HepG2 (cell line): ENCODE measurements at regions not wholly inside any gene's neighbourhood (a gene's known extent, or its start where the extent isn't known, plus 50 kb on each side); places are given as distances from the start of the nearest gene placed in this dataset.

Experiments
- BRCA1 ChIP-seq: sonication (generic); formaldehyde crosslinking; IDR thresholded peaks from 2 replicates; pipeline ENCODE4 v1.4.0; 2020; ENCODE audit warnings: missing genetic modification reagents
- FOXP1 ChIP-seq, 2 experiments: fragments of 450-650 bp in 1 of 2; IDR thresholded peaks; 2 replicates each; pipeline ENCODE4 v1.6.1; 2017 to 2018; ENCODE audit warnings: antibody characterized with exemption in 1 of 2
- HNF4G ChIP-seq, 2 experiments: sonication (generic) in 1 of 2; formaldehyde crosslinking in 1 of 2; IDR thresholded peaks; 2 replicates each; pipeline versions ENCODE4 v1.4.0 to v1.6.1; 2011 to 2020; ENCODE audit warnings: borderline replicate concordance in 2 of 2, low read depth in 2 of 2, mild to moderate bottlenecking in 2 of 2, low read length in 1 of 2, missing genetic modification reagents in 1 of 2, moderate library complexity in 1 of 2
- IRF2 ChIP-seq: IDR thresholded peaks from 2 replicates; pipeline ENCODE4 v1.6.1; 2018; ENCODE audit warnings: missing genetic modification reagents, missing compliant biosample characterization
- SCMH1 ChIP-seq: sonication (generic); formaldehyde crosslinking; IDR thresholded peaks from 2 replicates; pipeline ENCODE4 v1.9.0; 2021; ENCODE audit warnings: missing genetic modification reagents, mild to moderate bottlenecking, borderline replicate concordance
- SOX5 ChIP-seq: IDR thresholded peaks from 2 replicates; pipeline ENCODE4 v1.6.1; 2016; ENCODE audit warnings: borderline replicate concordance
- USF2 ChIP-seq, 2 experiments: sonication (generic) in 1 of 2; formaldehyde crosslinking in 1 of 2; IDR thresholded peaks; 2 replicates each; pipeline versions ENCODE4 v1.5.1 to v1.6.1; 2011 to 2020; ENCODE audit warnings: borderline replicate concordance in 1 of 2, low read depth in 1 of 2, low read length in 1 of 2, mild to moderate bottlenecking in 1 of 2, missing genetic modification reagents in 1 of 2, moderate library complexity in 1 of 2
- ZNF317 ChIP-seq: sonication (generic); formaldehyde crosslinking; IDR thresholded peaks from 2 replicates; pipeline ENCODE4 v1.5.0; 2020; ENCODE audit warnings: mild to moderate bottlenecking, missing genetic modification reagents
- ZNF331 ChIP-seq: sonication (generic); formaldehyde crosslinking; IDR thresholded peaks from 2 replicates; pipeline ENCODE4 v1.4.0; 2020; ENCODE audit warnings: missing genetic modification reagents
- ZNF503 ChIP-seq: sonication (generic); formaldehyde crosslinking; IDR thresholded peaks from 2 replicates; pipeline ENCODE4 v1.4.0; 2020; ENCODE audit warnings: missing genetic modification reagents
- ZNF512B ChIP-seq: sonication (generic); formaldehyde crosslinking; IDR thresholded peaks from 2 replicates; pipeline ENCODE4 v1.5.1; 2020; ENCODE audit warnings: missing genetic modification reagents, mild to moderate bottlenecking, borderline replicate concordance
- ZNF567 ChIP-seq: sonication (generic); formaldehyde crosslinking; IDR thresholded peaks from 2 replicates; pipeline ENCODE4 v1.8.1; 2023; ENCODE audit warnings: mild to moderate bottlenecking, missing genetic modification reagents, borderline replicate concordance
- TF ChIP-seq, protein P1 (sequence below): IDR thresholded peaks from 2 replicates; pipeline ENCODE4 v1.6.1; 2016; ENCODE audit warnings: low read depth, borderline replicate concordance
- TF ChIP-seq, protein P2 (sequence below): sonication (generic); formaldehyde crosslinking; IDR thresholded peaks from 2 replicates; pipeline ENCODE4 v1.4.0; 2020; ENCODE audit warnings: low read depth, missing genetic modification reagents
- TF ChIP-seq, protein P3 (sequence below): IDR thresholded peaks from 2 replicates; pipeline ENCODE4 v1.6.1; 2012; ENCODE audit warnings: inconsistent platforms

- TF ChIP-seq FOXP1 (IDR thresholded peaks at IDR 0.05) (0 out of 2 replicates have a peak, but pooled peaks have one; percentile 36), FOXP1 (CRISPR knock-in tag; IDR thresholded peaks at IDR 0.05) (peak; percentile 95), ZNF503 (CRISPR knock-in tag) (peak; percentile 96), SCMH1 (no peak), ZNF331 (CRISPR knock-in tag) (peak; percentile 12; the same call in 1 of the 2 replicates), SOX5 (CRISPR knock-in tag) (peak; percentile 89), ZNF512B (peak; percentile 67), BRCA1 (CRISPR knock-in tag) (no peak), USF2 (IDR thresholded peaks at IDR 0.05; ENCODE audit: low read depth, low read length) (no peak), USF2 (CRISPR knock-in tag; IDR thresholded peaks at IDR 0.05; ENCODE audit: borderline replicate concordance) (no peak), HNF4G (IDR thresholded peaks at IDR 0.05; ENCODE audit: borderline replicate concordance, low read depth, low read length) (peak; percentile 12; the same call in 1 of the 2 replicates), HNF4G (CRISPR knock-in tag; IDR thresholded peaks at IDR 0.05; ENCODE audit: borderline replicate concordance, low read depth) (no peak), IRF2 (CRISPR knock-in tag) (peak; percentile 61; the same call in 1 of the 2 replicates), ZNF317 (CRISPR knock-in tag) (no peak), ZNF567 (no peak)
- TF ChIP-seq, protein P1, sequence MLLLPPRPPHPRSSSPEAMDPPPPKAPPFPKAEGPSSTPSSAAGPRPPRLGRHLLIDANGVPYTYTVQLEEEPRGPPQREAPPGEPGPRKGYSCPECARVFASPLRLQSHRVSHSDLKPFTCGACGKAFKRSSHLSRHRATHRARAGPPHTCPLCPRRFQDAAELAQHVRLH (CRISPR knock-in tag) = no peak
- TF ChIP-seq, protein P2, sequence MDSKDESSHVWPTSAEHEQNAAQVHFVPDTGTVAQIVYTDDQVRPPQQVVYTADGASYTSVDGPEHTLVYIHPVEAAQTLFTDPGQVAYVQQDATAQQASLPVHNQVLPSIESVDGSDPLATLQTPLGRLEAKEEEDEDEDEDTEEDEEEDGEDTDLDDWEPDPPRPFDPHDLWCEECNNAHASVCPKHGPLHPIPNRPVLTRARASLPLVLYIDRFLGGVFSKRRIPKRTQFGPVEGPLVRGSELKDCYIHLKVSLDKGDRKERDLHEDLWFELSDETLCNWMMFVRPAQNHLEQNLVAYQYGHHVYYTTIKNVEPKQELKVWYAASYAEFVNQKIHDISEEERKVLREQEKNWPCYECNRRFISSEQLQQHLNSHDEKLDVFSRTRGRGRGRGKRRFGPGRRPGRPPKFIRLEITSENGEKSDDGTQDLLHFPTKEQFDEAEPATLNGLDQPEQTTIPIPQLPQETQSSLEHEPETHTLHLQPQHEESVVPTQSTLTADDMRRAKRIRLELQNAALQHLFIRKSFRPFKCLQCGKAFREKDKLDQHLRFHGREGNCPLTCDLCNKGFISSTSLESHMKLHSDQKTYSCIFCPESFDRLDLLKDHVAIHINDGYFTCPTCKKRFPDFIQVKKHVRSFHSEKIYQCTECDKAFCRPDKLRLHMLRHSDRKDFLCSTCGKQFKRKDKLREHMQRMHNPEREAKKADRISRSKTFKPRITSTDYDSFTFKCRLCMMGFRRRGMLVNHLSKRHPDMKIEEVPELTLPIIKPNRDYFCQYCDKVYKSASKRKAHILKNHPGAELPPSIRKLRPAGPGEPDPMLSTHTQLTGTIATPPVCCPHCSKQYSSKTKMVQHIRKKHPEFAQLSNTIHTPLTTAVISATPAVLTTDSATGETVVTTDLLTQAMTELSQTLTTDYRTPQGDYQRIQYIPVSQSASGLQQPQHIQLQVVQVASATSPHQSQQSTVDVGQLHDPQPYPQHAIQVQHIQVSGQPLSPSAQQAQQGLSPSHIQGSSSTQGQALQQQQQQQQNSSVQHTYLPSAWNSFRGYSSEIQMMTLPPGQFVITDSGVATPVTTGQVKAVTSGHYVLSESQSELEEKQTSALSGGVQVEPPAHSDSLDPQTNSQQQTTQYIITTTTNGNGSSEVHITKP = 0 out of 2 replicates have a peak, but pooled peaks have one; percentile 38
- TF ChIP-seq, protein P3, sequence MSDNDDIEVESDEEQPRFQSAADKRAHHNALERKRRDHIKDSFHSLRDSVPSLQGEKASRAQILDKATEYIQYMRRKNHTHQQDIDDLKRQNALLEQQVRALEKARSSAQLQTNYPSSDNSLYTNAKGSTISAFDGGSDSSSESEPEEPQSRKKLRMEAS = peak; percentile 16; the same call in 1 of the 2 replicates
These were observed 77.7 kb downstream of the MAP1LC3B2 start (continued) for GRCh38 chr12:116636608-116637519.
